Upper lobe of left lung (tissue), 6 donors: ENCODE measurements at regions not wholly inside any gene's neighbourhood (a gene's known extent, or its start where the extent isn't known, plus 50 kb on each side); places are given as distances from the start of the nearest gene placed in this dataset.

Experiments used
- ATAC-seq, 2 donors: fragments of 200-7000 bp; cut with Tn5 transposase; one replicate each; pipeline ENCODE4 v1.9.1; 2022; ENCODE audit warnings: mild to moderate bottlenecking in 2 of 2, moderate library complexity in 2 of 2; ENCODE audit not compliant: low FRiP score in 2 of 2
- DNase-seq, 2 donors: peaks; one replicate each; pipeline ENCODE4 v3.0.0-alpha.2; 2019 to 2020
- H3K27ac ChIP-seq, 4 donors: fragments of 200-600 bp; sonication (generic); one replicate each; pipeline ENCODE4 v1.5.1; 2016 to 2019
- H3K27me3 ChIP-seq, 4 donors: fragments of 200-600 bp; sonication (generic); one replicate each; pipeline ENCODE4 v1.5.1; 2017 to 2019
- H3K36me3 ChIP-seq, 4 donors: fragments of 200-600 bp; sonication (generic); one replicate each; pipeline ENCODE4 v1.5.1; 2016 to 2019
- H3K4me1 ChIP-seq, 4 donors: fragments of 200-600 bp; sonication (generic); one replicate each; pipeline ENCODE4 v1.5.1; 2018 to 2019
- H3K4me3 ChIP-seq, 4 donors: fragments of 200-600 bp; sonication (generic); one replicate each; pipeline ENCODE4 v1.5.1; 2017 to 2019; ENCODE audit warnings: mild to moderate bottlenecking in 2 of 4, moderate library complexity in 1 of 4
- H3K9me3 ChIP-seq, 4 donors: fragments of 200-600 bp; sonication (generic); one replicate each; pipeline ENCODE4 v1.5.1; 2018 to 2019
- CTCF ChIP-seq, 6 experiments: fragments of 450-650 bp in 4 of 6; fragments of 200-600 bp in 2 of 6; sonication (generic) in 2 of 6; IDR thresholded peaks; one replicate each; pipeline ENCODE4 v1.5.1; 2016 to 2019; ENCODE audit warnings: antibody characterized with exemption in 6 of 6
- EP300 ChIP-seq, 4 donors: sonication (generic); formaldehyde crosslinking; IDR thresholded peaks; one replicate each; pipeline ENCODE4 v1.5.1; 2017; ENCODE audit warnings: antibody characterized with exemption in 4 of 4, control low read depth in 2 of 4
- POLR2A ChIP-seq, 4 donors: fragments of 450-650 bp; IDR thresholded peaks; one replicate each; pipeline ENCODE4 v1.5.1; 2016 to 2017; ENCODE audit warnings: antibody characterized with exemption in 4 of 4, mild to moderate bottlenecking in 2 of 4
- POLR2AphosphoS5 ChIP-seq, 2 donors: sonication (generic); formaldehyde crosslinking; IDR thresholded peaks; one replicate each; pipeline ENCODE4 v1.5.1; 2017; ENCODE audit warnings: antibody characterized with exemption in 2 of 2
- WGBS, 2 donors: methylation state at CpG; one replicate each; pipeline ENCODE4 v1.1.5; 2017 to 2018; 5-methylcytosine and 5-hydroxymethylcytosine counted together
- donor health status: DM: no; HTN: no; CAD: no; lungs with moderate emphysema.
- donor health status: DM: no; HTN: yes; CAD: no; lungs with severe emphysema.

DNA sequence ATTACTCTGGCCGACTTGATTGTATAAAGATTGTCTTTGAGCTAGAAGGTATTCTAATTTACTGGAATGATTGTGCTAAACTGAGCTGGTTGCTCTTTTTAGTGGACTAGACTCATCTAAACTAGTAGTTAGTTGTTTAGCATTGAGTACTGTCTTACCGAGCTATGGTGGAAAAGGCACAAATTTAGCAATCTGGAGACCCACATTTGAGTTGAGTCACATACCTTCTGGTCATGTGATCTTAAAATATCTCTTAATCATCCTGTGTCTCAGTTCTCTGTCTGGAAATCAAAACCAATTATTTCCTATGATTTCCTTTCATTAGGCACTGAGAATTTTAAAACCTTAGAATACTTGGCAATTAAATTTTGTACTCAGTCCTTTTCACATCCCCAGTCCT, 349.5 kb downstream of the IRS2 start:
- H3K4me3 ChIP-seq = no peak overlapping the region
- H3K9me3 ChIP-seq = peaks cover 0 to 3% (median 0%) of the 10 kb centered on the region in 4 donors
- H3K27ac ChIP-seq = no peak overlapping the region
- H3K36me3 ChIP-seq = no peaks in the 10 kb centered on the region
- H3K4me1 ChIP-seq = no peaks in the 10 kb centered on the region
- DNase-seq (no peak), ATAC-seq (no peak)
- no peaks in the 10 kb centered on the region for H3K27me3 ChIP-seq
- TF ChIP-seq CTCF (IDR thresholded peaks at IDR 0.05) = no peak
- no peak for TF ChIP-seq EP300 (IDR thresholded peaks at IDR 0.05)
- TF ChIP-seq POLR2AphosphoS5 (IDR thresholded peaks at IDR 0.05) = no peak
- TF ChIP-seq POLR2A (IDR thresholded peaks at IDR 0.05) = no peak
- WGBS, 2 donors = 74 to 88% methylated on average over 2 of the region's 2 CpGs

DNA sequence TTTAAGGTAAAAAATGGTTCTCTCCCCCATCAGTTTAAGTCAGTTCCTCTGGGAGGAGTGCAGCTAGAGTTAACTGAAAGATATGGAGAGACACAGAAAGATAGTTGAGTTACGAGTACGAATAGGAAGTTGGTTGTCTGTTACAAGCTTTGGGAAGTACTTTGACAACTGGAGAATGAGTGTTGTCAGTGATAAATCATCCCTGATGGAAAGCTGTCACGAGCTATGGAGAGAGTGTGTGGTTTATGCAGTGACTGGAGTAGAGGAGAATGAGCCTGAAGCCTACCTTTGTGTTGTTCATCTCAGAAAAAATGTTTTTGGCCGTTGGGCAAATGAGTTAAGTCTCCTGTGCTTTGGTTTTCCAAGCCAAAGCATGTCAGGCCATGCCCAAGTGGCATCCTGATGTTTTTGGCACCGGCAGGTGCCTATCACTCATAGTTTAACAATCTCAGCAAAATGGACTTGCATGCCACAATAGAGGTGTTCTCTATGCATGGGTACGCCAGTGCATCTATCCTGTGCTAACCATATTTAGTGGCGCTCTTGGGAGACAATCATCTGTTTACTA, 350.2 kb downstream of the IRS2 start:
- DNase-seq = no peak
- Histone ChIP-seq H3K4me1 (no peaks in the 10 kb centered on the region), H3K36me3 (no peaks in the 10 kb centered on the region), H3K27ac (no peak overlapping the region), H3K27me3 (no peaks in the 10 kb centered on the region), H3K4me3 (no peak overlapping the region), H3K9me3 (peaks cover 0 to 3% (median 0%) of the 10 kb centered on the region in 4 donors)
- ATAC-seq = no peak
- TF ChIP-seq EP300 (IDR thresholded peaks at IDR 0.05) (no peak), POLR2A (IDR thresholded peaks at IDR 0.05) (no peak), CTCF (IDR thresholded peaks at IDR 0.05) (no peak), POLR2AphosphoS5 (IDR thresholded peaks at IDR 0.05) (no peak)
- 80 to 81% methylated on average over 7 of the region's 7 CpGs for WGBS, 2 donors

DNA sequence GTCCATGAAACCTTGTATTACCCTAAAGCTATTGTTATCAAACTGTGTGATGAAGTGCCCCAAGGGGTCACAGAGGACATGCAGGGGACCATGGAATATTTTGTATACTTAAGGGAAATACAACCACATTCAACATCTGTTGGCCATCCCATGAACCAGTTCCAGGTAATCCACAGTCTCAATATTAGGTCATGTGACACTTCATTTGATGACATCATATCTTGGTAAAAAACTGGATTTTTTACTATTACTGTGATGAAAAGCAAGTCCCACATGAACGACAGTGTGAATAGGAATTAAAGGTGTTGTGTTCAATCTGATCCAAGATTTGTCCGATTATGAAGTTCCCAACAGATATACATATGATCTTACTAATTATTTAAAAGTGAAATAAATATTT, 355.2 kb downstream of the IRS2 start:
- 44 to 64% methylated on average over 2 of the region's 2 CpGs for WGBS, 2 donors
- no peak overlapping the region for H3K27ac ChIP-seq
- ATAC-seq (no peak), DNase-seq (no peak)
- H3K9me3 ChIP-seq = peaks cover 0 to 3% (median 0%) of the 10 kb centered on the region in 4 donors
- no peak overlapping the region for H3K4me3 ChIP-seq
- H3K4me1 ChIP-seq = no peaks in the 10 kb centered on the region
- no peaks in the 10 kb centered on the region for H3K27me3 ChIP-seq
- no peak for TF ChIP-seq POLR2A (IDR thresholded peaks at IDR 0.05)
- no peak for TF ChIP-seq EP300 (IDR thresholded peaks at IDR 0.05)
- TF ChIP-seq POLR2AphosphoS5 (IDR thresholded peaks at IDR 0.05) = no peak
- no peak for TF ChIP-seq CTCF (IDR thresholded peaks at IDR 0.05)
- no peaks in the 10 kb centered on the region for H3K36me3 ChIP-seq

GRCh38 chr13:109428146-109428545, 358.2 kb downstream of the IRS2 start:
- no peaks in the 10 kb centered on the region for H3K36me3 ChIP-seq
- no peak for ATAC-seq
- H3K4me1 ChIP-seq = no peaks in the 10 kb centered on the region
- H3K27ac ChIP-seq = no peak overlapping the region
- DNase-seq = no peak
- H3K9me3 ChIP-seq = peaks cover 0 to 3% (median 0%) of the 10 kb centered on the region in 4 donors
- no peak overlapping the region for H3K4me3 ChIP-seq
- H3K27me3 ChIP-seq = no peaks in the 10 kb centered on the region
- TF ChIP-seq POLR2A (IDR thresholded peaks at IDR 0.05) (no peak), CTCF (IDR thresholded peaks at IDR 0.05) (no peak), POLR2AphosphoS5 (IDR thresholded peaks at IDR 0.05) (no peak), EP300 (IDR thresholded peaks at IDR 0.05) (no peak)
- WGBS, 2 donors = 87 to 93% methylated on average over 3 of the region's 3 CpGs

DNA sequence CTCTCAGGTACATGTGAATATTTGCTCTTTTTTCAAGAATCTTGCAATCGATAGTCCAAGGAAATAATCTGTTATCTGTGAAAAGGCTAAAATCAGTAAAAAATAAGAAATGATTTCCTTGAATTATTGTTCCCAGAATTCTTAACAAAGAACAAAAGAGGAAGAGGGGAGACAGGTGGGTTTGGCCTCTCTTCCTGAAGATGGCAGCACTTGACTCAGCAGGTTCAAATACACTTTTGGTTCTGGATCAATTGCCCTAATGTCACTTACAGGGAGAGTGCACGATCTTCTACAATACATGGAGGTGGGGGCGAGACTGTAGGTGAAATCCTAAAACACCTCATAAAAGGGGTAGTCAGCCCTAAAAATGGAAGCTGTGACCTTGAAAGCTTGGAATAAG, 358.7 kb downstream of the IRS2 start:
- 74 to 85% methylated on average over 3 of the region's 3 CpGs for WGBS, 2 donors
- Histone ChIP-seq H3K4me1 (no peaks in the 10 kb centered on the region), H3K36me3 (no peaks in the 10 kb centered on the region), H3K27ac (no peak overlapping the region), H3K27me3 (no peaks in the 10 kb centered on the region), H3K9me3 (peaks cover 0 to 2% (median 0%) of the 10 kb centered on the region in 4 donors), H3K4me3 (no peak overlapping the region)
- TF ChIP-seq POLR2AphosphoS5 (IDR thresholded peaks at IDR 0.05) (no peak), EP300 (IDR thresholded peaks at IDR 0.05) (no peak), POLR2A (IDR thresholded peaks at IDR 0.05) (no peak)
- no peak for DNase-seq
- no peak for ATAC-seq
